Astrocyte of the cerebellum (primary cell): ENCODE measurements at regions not wholly inside any gene's neighbourhood (a gene's known extent, or its start where the extent isn't known, plus 50 kb on each side); places are given as distances from the start of the nearest gene placed in this dataset.
"Not testable (repeated sequence)": the region's sequence is repeated elsewhere in the genome, so short reads cannot be mapped to it uniquely, and the experiment has no call there.

Experiments used
- DNase-seq: peaks from one replicate; pipeline ENCODE4 v3.0.0-alpha.2; 2011; ENCODE audit warnings: low read depth
- H3K4me3 ChIP-seq: 2 replicates; pipeline ENCODE4 v1.5.1; 2011; ENCODE audit warnings: mild to moderate bottlenecking, low read depth, low read length, moderate library complexity
- in situ Hi-C: cut with HindIII; loops from 2 replicates; pipeline ENCODE4 v1.10.0; 2017; ENCODE audit warnings: low sequenced_read_pairs
- TF ChIP-seq, protein P1 (sequence below): IDR thresholded peaks from 2 replicates; pipeline ENCODE4 v1.5.1; 2012; ENCODE audit warnings: low read length, low read depth, moderate library complexity, mild to moderate bottlenecking; ENCODE audit errors: missing control alignments

DNA sequence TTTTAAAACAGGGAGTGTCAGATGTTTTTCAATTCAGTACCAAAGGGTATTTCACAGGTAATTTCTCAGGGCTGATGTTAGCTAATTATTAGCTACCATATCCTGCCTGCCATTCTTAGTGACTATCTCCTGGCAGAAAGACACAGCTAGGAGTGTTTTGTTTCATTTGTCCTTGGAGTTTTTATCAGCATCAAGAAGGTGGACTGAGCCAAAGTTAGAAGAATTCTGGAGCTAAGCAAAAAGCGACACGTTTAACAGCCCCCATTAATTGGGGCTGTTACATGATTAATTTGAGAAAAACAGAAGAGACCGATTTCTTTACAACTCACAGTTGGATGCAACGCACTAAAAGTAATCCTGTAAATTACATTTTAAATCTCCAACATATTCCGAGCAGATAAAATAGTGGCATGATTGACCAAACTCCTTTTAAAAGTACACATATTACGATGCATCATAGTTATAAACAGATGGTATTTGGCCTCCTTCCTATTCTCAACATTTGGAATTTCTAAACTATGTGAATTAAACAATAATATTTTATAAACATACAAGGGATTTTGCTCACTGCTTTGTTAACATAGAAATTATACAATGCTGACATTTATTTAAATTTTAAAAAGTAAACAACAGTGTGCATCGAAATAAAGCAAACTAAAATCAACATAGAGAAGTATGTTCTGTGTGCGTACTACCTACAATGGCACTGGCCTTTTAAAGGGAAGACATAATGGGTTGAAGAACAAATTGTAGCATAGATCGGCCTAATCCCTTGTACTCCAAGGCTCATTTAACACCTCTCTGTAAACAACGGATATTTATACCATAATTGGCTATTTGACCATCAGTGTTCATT is 585.1 kb downstream of the ZEB2 start:
- no peak for DNase-seq
- H3K4me3 ChIP-seq: no peak overlapping the region
- TF ChIP-seq, protein P1, sequence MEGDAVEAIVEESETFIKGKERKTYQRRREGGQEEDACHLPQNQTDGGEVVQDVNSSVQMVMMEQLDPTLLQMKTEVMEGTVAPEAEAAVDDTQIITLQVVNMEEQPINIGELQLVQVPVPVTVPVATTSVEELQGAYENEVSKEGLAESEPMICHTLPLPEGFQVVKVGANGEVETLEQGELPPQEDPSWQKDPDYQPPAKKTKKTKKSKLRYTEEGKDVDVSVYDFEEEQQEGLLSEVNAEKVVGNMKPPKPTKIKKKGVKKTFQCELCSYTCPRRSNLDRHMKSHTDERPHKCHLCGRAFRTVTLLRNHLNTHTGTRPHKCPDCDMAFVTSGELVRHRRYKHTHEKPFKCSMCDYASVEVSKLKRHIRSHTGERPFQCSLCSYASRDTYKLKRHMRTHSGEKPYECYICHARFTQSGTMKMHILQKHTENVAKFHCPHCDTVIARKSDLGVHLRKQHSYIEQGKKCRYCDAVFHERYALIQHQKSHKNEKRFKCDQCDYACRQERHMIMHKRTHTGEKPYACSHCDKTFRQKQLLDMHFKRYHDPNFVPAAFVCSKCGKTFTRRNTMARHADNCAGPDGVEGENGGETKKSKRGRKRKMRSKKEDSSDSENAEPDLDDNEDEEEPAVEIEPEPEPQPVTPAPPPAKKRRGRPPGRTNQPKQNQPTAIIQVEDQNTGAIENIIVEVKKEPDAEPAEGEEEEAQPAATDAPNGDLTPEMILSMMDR: no peak
- in situ Hi-C loops: no loop called here

DNA sequence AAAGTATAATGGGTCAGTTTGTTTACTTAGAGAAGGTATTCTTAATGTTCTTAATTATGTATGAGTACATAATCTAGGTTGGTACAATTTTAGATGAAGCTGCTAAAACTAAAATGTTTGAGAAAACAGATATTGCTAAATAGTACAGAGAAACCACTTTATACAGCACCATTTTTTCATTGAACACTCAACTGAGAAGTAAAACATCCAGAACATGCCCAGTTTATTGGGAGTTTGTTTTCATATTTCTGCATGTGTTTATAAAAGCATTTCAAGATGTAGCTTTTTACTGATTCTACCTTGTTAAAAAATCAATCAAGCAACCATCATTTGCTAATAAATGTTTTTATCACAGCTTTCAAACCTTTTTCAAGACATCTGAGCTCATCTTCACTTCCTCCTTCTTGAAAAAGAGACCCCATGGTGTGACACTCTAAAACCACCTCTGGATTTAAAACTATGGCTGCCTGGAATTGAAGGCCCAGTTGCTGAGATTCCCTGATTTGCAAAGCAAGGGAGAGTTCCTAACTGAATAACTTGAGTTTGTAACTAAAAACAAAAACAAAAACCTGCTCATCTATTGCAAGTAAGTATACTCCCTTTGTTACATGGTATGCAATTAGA is 585.9 kb downstream of the ZEB2 start:
- in situ Hi-C loops: no loop called here
- H3K4me3 ChIP-seq: no peak overlapping the region
- TF ChIP-seq, protein P1: no peak
- no peak for DNase-seq

DNA sequence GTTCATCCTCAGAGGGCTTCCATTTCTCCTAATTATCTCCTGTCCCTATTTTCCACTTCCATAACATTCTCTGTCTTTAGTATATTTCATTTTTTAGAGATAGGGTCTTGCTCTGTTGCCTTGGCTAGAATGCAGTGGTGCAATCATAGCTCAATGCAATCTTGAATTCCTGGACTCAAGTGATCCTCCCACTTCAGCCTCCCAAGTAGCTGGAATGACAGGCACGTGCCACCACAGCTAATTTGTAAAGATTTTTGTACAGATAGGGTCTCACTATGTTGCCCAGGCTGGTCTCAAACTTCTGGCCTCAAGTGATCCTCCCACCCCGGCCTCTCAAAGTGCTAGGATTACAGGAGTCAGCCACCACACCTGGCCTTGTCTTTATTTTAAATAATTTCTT is 589.0 kb downstream of the ZEB2 start:
- no peak overlapping the region for H3K4me3 ChIP-seq
- DNase-seq: no peak
- TF ChIP-seq, protein P1: no peak
- in situ Hi-C loops: no loop called here

DNA sequence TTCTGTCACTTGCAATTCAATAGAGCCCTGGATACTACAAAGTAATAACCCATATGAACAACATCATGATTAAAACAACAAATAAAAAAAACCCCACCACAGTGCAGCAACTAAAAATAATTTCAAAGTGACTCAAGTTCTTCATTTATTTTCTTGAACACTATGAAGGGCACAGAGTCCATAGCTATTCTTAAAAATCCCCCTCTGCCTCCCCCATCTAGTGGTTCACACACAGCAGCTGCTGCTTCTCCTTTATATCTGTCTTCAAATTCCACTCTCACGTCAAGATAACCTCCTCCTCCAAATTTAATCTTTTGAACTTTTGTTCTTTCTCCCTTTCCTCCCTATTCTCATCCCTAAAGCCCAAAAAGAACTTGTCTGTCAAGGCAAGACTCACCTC is 591.3 kb downstream of the ZEB2 start:
- DNase-seq: no peak
- TF ChIP-seq, protein P1: no peak
- H3K4me3 ChIP-seq: no peak overlapping the region
- in situ Hi-C loops: no loop called here

DNA sequence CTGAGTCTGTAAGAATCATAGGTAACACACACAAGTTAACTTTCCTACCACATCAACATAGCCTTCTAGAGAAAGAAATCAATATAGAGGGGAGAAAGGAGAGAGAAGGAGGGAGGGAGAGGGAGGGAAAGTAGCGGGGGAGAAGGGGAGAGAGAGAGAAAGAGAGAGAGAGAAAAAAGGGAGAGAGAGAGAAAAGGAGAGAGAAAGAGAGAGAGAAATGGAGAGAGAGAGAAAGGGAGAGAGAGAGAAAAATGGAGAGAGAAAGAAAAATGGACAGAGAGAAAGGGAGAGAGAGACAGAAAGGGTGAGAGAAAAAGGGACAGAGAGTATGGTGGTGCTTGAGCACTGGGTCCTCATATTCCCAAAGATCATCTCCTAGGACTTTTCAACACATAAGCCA is 591.7 kb downstream of the ZEB2 start:
- TF ChIP-seq, protein P1: no peak
- in situ Hi-C loops: no loop called here

DNA sequence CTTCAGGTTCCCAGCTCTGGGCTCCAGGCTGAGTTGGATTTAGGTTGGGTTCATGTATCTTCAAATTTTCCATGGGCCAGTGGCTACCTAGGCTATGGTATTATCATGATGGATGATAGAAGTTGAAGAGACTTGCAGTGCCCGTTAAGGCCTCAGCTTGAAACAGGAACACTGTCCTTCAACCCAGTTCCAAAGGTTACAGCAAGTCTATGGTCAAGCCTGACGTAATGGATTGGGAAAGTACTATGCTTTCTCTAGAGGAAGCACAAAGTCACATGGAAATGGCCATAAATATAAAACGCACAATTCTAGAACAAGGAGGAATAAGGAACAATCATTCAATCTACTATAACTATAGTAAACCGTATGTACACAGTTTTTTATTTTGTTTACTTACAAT is 593.2 kb downstream of the ZEB2 start:
- DNase-seq: no peak
- TF ChIP-seq, protein P1: no peak
- in situ Hi-C loops: no loop called here
- no peak overlapping the region for H3K4me3 ChIP-seq

More for the DNA sequence above, 591.7 kb downstream of the ZEB2 start:
- DNase-seq: no peak
- no peak overlapping the region for H3K4me3 ChIP-seq

DNA sequence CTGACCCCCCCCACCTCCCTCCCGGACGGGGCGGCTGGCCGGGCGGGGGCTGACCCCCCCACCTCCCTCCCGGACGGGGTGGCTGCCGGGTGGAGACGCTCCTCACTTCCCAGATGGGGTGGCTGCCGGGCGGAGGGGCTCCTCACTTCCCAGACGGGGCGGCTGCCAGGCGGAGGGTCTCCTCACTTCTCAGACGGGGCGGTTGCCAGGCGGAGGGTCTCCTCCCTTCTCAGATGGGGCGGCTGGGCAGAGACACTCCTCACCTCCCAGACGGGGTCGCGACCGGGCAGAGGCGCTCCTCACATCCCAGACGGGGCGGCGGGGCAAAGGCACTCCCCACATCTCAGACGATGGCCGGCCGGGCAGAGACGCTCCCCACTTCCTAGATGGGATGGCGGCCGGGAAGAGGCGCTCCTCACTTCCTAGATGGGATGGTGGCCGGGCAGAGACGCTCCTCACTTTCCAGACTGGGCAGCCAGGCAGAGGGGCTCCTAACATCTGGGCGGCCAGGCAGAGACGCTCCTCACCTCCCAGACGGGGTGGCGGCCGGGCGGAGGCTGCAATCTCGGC is 597.6 kb downstream of the ZEB2 start:
- DNase-seq, in situ Hi-C loops, H3K4me3 ChIP-seq: not testable (repeated sequence)
